SK-N-SH (cell line): ENCODE measurements at regions not wholly inside any gene's neighbourhood (a gene's known extent, or its start where the extent isn't known, plus 50 kb on each side); places are given as distances from the start of the nearest gene placed in this dataset.

Experiments
- EP300 ChIP-seq, 2 experiments: IDR thresholded peaks; 2 replicates each; pipeline versions ENCODE4 v1.4.0 to v1.6.1; 2012; ENCODE audit warnings: borderline replicate concordance in 1 of 2, low read depth in 1 of 2, low read length in 1 of 2
- GABPA ChIP-seq: IDR thresholded peaks from 2 replicates; pipeline ENCODE4 v1.4.0; 2012; ENCODE audit warnings: low read depth, mild to moderate bottlenecking
- SIN3A ChIP-seq: IDR thresholded peaks from 2 replicates; pipeline ENCODE4 v1.6.1; 2012; ENCODE audit warnings: low read depth, mild to moderate bottlenecking, low read length, moderate library complexity, borderline replicate concordance
- TF ChIP-seq, protein P1 (sequence below): fragments of 200-600 bp; sonication (generic); IDR thresholded peaks from 2 replicates; pipeline ENCODE4 v1.6.1; 2017; ENCODE audit warnings: antibody characterized with exemption, mild to moderate bottlenecking, moderate library complexity
- TF ChIP-seq, protein P2 (sequence below): IDR thresholded peaks from 2 replicates; pipeline ENCODE4 v1.4.0; 2012; ENCODE audit warnings: low read depth

DNA sequence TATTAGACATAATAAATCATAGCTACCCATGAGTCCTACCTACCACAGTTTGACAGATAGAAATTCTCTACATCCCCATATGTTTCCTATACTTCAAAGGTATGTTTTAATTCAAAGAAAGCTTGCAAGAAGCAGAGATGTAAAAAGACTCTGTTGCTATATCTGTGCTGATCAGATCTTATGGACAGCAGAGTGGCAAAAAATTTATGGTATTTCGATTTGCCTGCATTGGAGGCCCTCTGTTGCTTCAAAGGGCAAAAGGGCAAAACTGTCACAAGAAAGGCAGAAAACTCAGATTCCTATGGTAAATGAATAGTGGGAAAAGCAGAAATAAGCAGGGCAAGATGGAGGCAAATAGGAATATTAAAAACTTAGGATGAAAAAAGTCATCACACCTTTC, 447.8 kb upstream of the SPHKAP start:
- TF ChIP-seq, protein P1, sequence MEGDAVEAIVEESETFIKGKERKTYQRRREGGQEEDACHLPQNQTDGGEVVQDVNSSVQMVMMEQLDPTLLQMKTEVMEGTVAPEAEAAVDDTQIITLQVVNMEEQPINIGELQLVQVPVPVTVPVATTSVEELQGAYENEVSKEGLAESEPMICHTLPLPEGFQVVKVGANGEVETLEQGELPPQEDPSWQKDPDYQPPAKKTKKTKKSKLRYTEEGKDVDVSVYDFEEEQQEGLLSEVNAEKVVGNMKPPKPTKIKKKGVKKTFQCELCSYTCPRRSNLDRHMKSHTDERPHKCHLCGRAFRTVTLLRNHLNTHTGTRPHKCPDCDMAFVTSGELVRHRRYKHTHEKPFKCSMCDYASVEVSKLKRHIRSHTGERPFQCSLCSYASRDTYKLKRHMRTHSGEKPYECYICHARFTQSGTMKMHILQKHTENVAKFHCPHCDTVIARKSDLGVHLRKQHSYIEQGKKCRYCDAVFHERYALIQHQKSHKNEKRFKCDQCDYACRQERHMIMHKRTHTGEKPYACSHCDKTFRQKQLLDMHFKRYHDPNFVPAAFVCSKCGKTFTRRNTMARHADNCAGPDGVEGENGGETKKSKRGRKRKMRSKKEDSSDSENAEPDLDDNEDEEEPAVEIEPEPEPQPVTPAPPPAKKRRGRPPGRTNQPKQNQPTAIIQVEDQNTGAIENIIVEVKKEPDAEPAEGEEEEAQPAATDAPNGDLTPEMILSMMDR, result no peak
- no peak for TF ChIP-seq GABPA
- TF ChIP-seq, protein P2, sequence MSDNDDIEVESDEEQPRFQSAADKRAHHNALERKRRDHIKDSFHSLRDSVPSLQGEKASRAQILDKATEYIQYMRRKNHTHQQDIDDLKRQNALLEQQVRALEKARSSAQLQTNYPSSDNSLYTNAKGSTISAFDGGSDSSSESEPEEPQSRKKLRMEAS, result no peak
- no peak; a peak in 1 of 4 replicates for TF ChIP-seq EP300 (IDR thresholded peaks at IDR 0.05; ENCODE audit: borderline replicate concordance in 1 of 2, low read depth in 1 of 2, low read length in 1 of 2)
- TF ChIP-seq SIN3A, result no peak
